GM23338 (cell line): ENCODE measurements at regions not wholly inside any gene's neighbourhood (a gene's known extent, or its start where the extent isn't known, plus 50 kb on each side); places are given as distances from the start of the nearest gene placed in this dataset.

Experiments used
- ATAC-seq: fragments of 200-7000 bp; cut with Tn5 transposase; 3 replicates; pipeline ENCODE4 v1.9.1; 2020
- DNase-seq: peaks from one replicate; pipeline ENCODE4 v3.0.0-alpha.2; 2015; ENCODE audit warnings: low spot score
- H2AFZ ChIP-seq: fragments of 200-600 bp; sonication (generic); 2 replicates; pipeline ENCODE4 v1.8.0; 2016; ENCODE audit warnings: antibody characterized with exemption, mild to moderate bottlenecking, moderate library complexity
- H3F3A ChIP-seq: fragments of 200-600 bp; sonication (generic); replicated peaks from 2 replicates; pipeline ENCODE4 v1.8.0; 2017; ENCODE audit warnings: antibody characterized with exemption, mixed run types, low read depth
- H3K27ac ChIP-seq: fragments of 200-600 bp; sonication (generic); 2 replicates; pipeline ENCODE4 v1.6.1; 2016; ENCODE audit warnings: low read depth
- H3K27me3 ChIP-seq: fragments of 200-600 bp; sonication (generic); 2 replicates; pipeline ENCODE4 v1.8.0; 2016; ENCODE audit warnings: mild to moderate bottlenecking, mixed run types, moderate library complexity; ENCODE audit not compliant: insufficient read depth
- H3K36me3 ChIP-seq: fragments of 200-600 bp; sonication (generic); 2 replicates; pipeline ENCODE4 v1.8.0; 2016; ENCODE audit warnings: mild to moderate bottlenecking; ENCODE audit not compliant: insufficient read depth
- H3K4me1 ChIP-seq: fragments of 200-600 bp; sonication (generic); 2 replicates; pipeline ENCODE4 v1.8.0; 2016; ENCODE audit warnings: mild to moderate bottlenecking, moderate library complexity; ENCODE audit not compliant: insufficient read depth
- H3K4me2 ChIP-seq: fragments of 200-600 bp; sonication (generic); 2 replicates; pipeline ENCODE4 v1.7.1; 2017; ENCODE audit warnings: mixed run types
- H3K4me3 ChIP-seq: fragments of 200-600 bp; sonication (generic); 2 replicates; pipeline ENCODE4 v1.6.1; 2016; ENCODE audit warnings: mixed run types
- H3K79me2 ChIP-seq: fragments of 200-600 bp; sonication (generic); replicated peaks from 2 replicates; pipeline ENCODE4 v1.8.0; 2017; ENCODE audit warnings: mild to moderate bottlenecking; ENCODE audit not compliant: insufficient read depth
- H3K9me2 ChIP-seq: fragments of 200-600 bp; sonication (generic); 2 replicates; pipeline ENCODE4 v1.8.0; 2017; ENCODE audit not compliant: insufficient read depth
- H4K20me1 ChIP-seq: fragments of 200-600 bp; sonication (generic); replicated peaks from 2 replicates; pipeline ENCODE4 v1.8.0; 2017; ENCODE audit warnings: mild to moderate bottlenecking; ENCODE audit not compliant: insufficient read depth
- H3K27ac Mint-ChIP-seq: 2 replicates; pipeline ENCODE4 v1.8.0; 2020; ENCODE audit warnings: inconsistent platforms, mild to moderate bottlenecking, moderate library complexity, mixed read lengths
- H3K27me3 Mint-ChIP-seq: 3 replicates; pipeline ENCODE4 v1.8.0; 2022; ENCODE audit warnings: low read depth, mild to moderate bottlenecking, moderate library complexity, mixed read lengths, inconsistent platforms; ENCODE audit not compliant: insufficient read depth, poor library complexity
- H3K36me3 Mint-ChIP-seq: 3 replicates; pipeline ENCODE4 v1.8.0; 2021; ENCODE audit warnings: low read depth, mild to moderate bottlenecking, inconsistent platforms, moderate library complexity, mixed read lengths
- H3K4me1 Mint-ChIP-seq: 3 replicates; pipeline ENCODE4 v1.8.0; 2020; ENCODE audit warnings: mild to moderate bottlenecking, inconsistent platforms, mixed read lengths
- H3K4me3 Mint-ChIP-seq: 3 replicates; pipeline ENCODE4 v1.8.0; 2021; ENCODE audit warnings: moderate library complexity, mild to moderate bottlenecking, inconsistent platforms, mixed read lengths
- H3K9me3 Mint-ChIP-seq: 3 replicates; pipeline ENCODE4 v1.8.0; 2020; ENCODE audit warnings: moderate library complexity, mild to moderate bottlenecking, inconsistent platforms, mixed read lengths
- CREB1 ChIP-seq: fragments of 250-450 bp; sonication (Bioruptor Pico); IDR thresholded peaks from 2 replicates; pipeline ENCODE4 v1.5.0; 2020; ENCODE audit warnings: low read depth, mild to moderate bottlenecking, moderate library complexity
- ETS1 ChIP-seq: IDR thresholded peaks from 2 replicates; pipeline ENCODE4 v1.6.1; 2016; ENCODE audit warnings: antibody characterized with exemption
- EZH2 ChIP-seq: fragments of 200-600 bp; sonication (generic); IDR thresholded peaks from one replicate; pipeline ENCODE4 v1.8.0; 2017; ENCODE audit warnings: antibody characterized with exemption, mild to moderate bottlenecking, low read depth; ENCODE audit not compliant: unreplicated experiment
- EZH2phosphoT487 ChIP-seq: fragments of 200-600 bp; sonication (generic); IDR thresholded peaks from one replicate; pipeline ENCODE4 v1.8.1; 2018; ENCODE audit warnings: antibody characterized with exemption; ENCODE audit not compliant: unreplicated experiment
- JUNB ChIP-seq: IDR thresholded peaks from one replicate; pipeline ENCODE4 v1.6.1; 2016; ENCODE audit warnings: antibody characterized with exemption; ENCODE audit not compliant: unreplicated experiment
- NANOG ChIP-seq: IDR thresholded peaks from 2 replicates; pipeline ENCODE4 v1.6.1; 2016; ENCODE audit warnings: antibody characterized with exemption, borderline replicate concordance
- POLR2AphosphoS5 ChIP-seq: IDR thresholded peaks from 2 replicates; pipeline ENCODE4 v1.6.1; 2016; ENCODE audit warnings: antibody characterized with exemption, low read depth
- REST ChIP-seq: IDR thresholded peaks from one replicate; pipeline ENCODE4 v1.6.1; 2018; ENCODE audit warnings: antibody characterized with exemption; ENCODE audit not compliant: unreplicated experiment
- STAT1 ChIP-seq: IDR thresholded peaks from one replicate; pipeline ENCODE4 v1.6.1; 2016; ENCODE audit warnings: antibody characterized with exemption; ENCODE audit not compliant: unreplicated experiment
- ZNF114 ChIP-seq: fragments of 250-450 bp; sonication (Bioruptor Pico); IDR thresholded peaks from 2 replicates; pipeline ENCODE4 v1.5.0; 2020; ENCODE audit warnings: mild to moderate bottlenecking, moderate library complexity
- ZNF331 ChIP-seq: fragments of 250-450 bp; sonication (Bioruptor Pico); IDR thresholded peaks from 2 replicates; pipeline ENCODE4 v1.5.0; 2020; ENCODE audit warnings: low read depth, mild to moderate bottlenecking, moderate library complexity
- ZNF462 ChIP-seq: fragments of 250-450 bp; sonication (Bioruptor Pico); IDR thresholded peaks from 2 replicates; pipeline ENCODE4 v1.5.0; 2020; ENCODE audit warnings: mild to moderate bottlenecking, moderate library complexity
- TF ChIP-seq, protein P1 (sequence below), 2 experiments: fragments of 200-600 bp in 1 of 2; sonication (generic) in 1 of 2; conservative IDR thresholded peaks; 2 replicates each; pipeline versions ENCODE4 v1.5.1 to v1.6.1; 2016 to 2017; ENCODE audit warnings: antibody characterized with exemption in 2 of 2, low read depth in 2 of 2, mild to moderate bottlenecking in 2 of 2, moderate library complexity in 1 of 2

DNA sequence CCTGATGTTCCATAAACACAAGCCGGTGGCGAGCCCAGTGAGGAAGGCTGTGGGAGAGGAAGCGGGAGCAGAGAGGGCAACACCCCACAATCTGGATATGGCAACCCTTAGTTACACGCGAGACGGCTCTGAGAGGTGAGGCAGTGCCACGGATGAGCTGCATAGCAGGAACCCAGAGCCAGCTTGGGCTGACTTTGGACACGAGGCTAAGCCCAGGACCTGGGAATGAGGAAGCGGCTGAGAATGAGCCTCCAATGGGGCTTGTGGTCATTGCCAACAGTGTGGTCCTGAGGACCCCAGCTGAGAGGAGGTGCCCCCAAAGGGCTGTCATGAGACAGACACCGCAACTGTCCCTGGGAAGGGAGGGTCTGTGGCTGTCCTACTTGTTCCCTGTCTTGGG is 160.0 kb upstream of the SMIM23 start:
- H3K27ac ChIP-seq: no peak overlapping the region
- no peaks in the 10 kb centered on the region; the same call in 1 of the 2 replicates for H3K9me2 ChIP-seq
- TF ChIP-seq REST (no peak), ZNF462 (no peak), JUNB (no peak), EZH2phosphoT487 (no peak), ETS1 (no peak), ZNF114 (CRISPR knock-in tag) (no peak), EZH2 (no peak), NANOG (no peak), CREB1 (CRISPR knock-in tag) (no peak), STAT1 (no peak), ZNF331 (CRISPR knock-in tag) (no peak), POLR2AphosphoS5 (no peak)
- TF ChIP-seq, protein P1, sequence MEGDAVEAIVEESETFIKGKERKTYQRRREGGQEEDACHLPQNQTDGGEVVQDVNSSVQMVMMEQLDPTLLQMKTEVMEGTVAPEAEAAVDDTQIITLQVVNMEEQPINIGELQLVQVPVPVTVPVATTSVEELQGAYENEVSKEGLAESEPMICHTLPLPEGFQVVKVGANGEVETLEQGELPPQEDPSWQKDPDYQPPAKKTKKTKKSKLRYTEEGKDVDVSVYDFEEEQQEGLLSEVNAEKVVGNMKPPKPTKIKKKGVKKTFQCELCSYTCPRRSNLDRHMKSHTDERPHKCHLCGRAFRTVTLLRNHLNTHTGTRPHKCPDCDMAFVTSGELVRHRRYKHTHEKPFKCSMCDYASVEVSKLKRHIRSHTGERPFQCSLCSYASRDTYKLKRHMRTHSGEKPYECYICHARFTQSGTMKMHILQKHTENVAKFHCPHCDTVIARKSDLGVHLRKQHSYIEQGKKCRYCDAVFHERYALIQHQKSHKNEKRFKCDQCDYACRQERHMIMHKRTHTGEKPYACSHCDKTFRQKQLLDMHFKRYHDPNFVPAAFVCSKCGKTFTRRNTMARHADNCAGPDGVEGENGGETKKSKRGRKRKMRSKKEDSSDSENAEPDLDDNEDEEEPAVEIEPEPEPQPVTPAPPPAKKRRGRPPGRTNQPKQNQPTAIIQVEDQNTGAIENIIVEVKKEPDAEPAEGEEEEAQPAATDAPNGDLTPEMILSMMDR (conservative IDR thresholded peaks at IDR 0.05; ENCODE audit: low read depth in 2 of 2): no peak
- H3K4me1 ChIP-seq: peaks cover 27% of the 10 kb centered on the region
- Mint-ChIP-seq H3K36me3 (no peaks in the 10 kb centered on the region; the same call in 2 of the 3 replicates), H3K27ac (no peak overlapping the region), H3K9me3 (peaks cover 9% of the 10 kb centered on the region; the same call in 2 of the 3 replicates), H3K27me3 (peaks cover 95% of the 10 kb centered on the region), H3K4me3 (no peak overlapping the region), H3K4me1 (peaks cover 36% of the 10 kb centered on the region)
- ATAC-seq: no peak
- H3K4me3 ChIP-seq: no peak overlapping the region
- H2AFZ ChIP-seq: no peak overlapping the region
- no peaks in the 10 kb centered on the region; the same call in 1 of the 2 replicates for H4K20me1 ChIP-seq
- DNase-seq: no peak
- H3F3A ChIP-seq: 0 out of 2 replicates have a peak, but pooled peaks cover 3% of the 10 kb centered on the region
- no peaks in the 10 kb centered on the region for H3K36me3 ChIP-seq
- no peaks in the 10 kb centered on the region for H3K79me2 ChIP-seq
- H3K4me2 ChIP-seq: no peak overlapping the region
- H3K27me3 ChIP-seq: peaks cover 94% of the 10 kb centered on the region
